IMR-90 (cell line): ENCODE measurements at regions not wholly inside any gene's neighbourhood (a gene's known extent, or its start where the extent isn't known, plus 50 kb on each side); places are given as distances from the start of the nearest gene placed in this dataset.

Source experiments
- ATAC-seq: fragments of 200-7000 bp; cut with Tn5 transposase; 2 replicates; pipeline ENCODE4 v1.9.1; 2020; ENCODE audit warnings: low read depth, mild to moderate bottlenecking, moderate library complexity
- BruUV-seq: library from RNA; stranded (reverse); fragments of 400-500 nt; replicated peaks from 2 replicates; lab custom pipeline; 2021; lab: Mats Ljungman, UMichigan
- CTCF ChIA-PET: fragments of 300-600 bp; formaldehyde crosslinking; extraction: SDS; loops from one replicate; lab custom pipeline; 2021; ENCODE audit warnings: antibody characterized with exemption; lab: Yijun Ruan, JAX
- POLR2A ChIA-PET: fragments of 300-600 bp; sonication (Branson Sonifier 250); formaldehyde crosslinking; loops from one replicate; lab custom pipeline; 2022; ENCODE audit warnings: antibody characterized with exemption; ENCODE audit not compliant: unreplicated experiment; lab: Charles Lee
- DNase-seq: peaks from one replicate; pipeline ENCODE4 v3.0.0; 2013
- H2AFZ ChIP-seq: replicated peaks from 2 replicates; pipeline ENCODE3; 2013; ENCODE audit warnings: low read length, mild to moderate bottlenecking; ENCODE audit not compliant: poor library complexity
- H2AK5ac ChIP-seq: 2 replicates; pipeline ENCODE4 v1.6.1; 2013; ENCODE audit warnings: low read depth, low read length, inconsistent platforms
- H2AK9ac ChIP-seq: replicated peaks from 2 replicates; pipeline ENCODE3; 2013; ENCODE audit warnings: mild to moderate bottlenecking, low read depth, low read length, moderate library complexity; ENCODE audit not compliant: poor library complexity
- H2BK120ac ChIP-seq: 2 replicates; pipeline ENCODE4 v1.6.1; 2013; ENCODE audit warnings: low read depth, low read length, inconsistent platforms
- H2BK15ac ChIP-seq: 3 replicates; pipeline ENCODE4 v1.6.1; 2013; ENCODE audit warnings: low read depth, low read length, inconsistent platforms
- H2BK20ac ChIP-seq: 2 replicates; pipeline ENCODE4 v1.6.1; 2013; ENCODE audit warnings: low read depth, mild to moderate bottlenecking, inconsistent platforms, low read length, moderate library complexity
- H2BK5ac ChIP-seq: 2 replicates; pipeline ENCODE4 v1.6.1; 2013; ENCODE audit warnings: mild to moderate bottlenecking, low read depth, low read length, inconsistent platforms; ENCODE audit not compliant: poor library complexity, severe bottlenecking
- H3K14ac ChIP-seq: replicated peaks from 2 replicates; pipeline ENCODE4 v1.6.1; 2013; ENCODE audit warnings: low read depth, low read length, inconsistent platforms
- H3K18ac ChIP-seq: 2 replicates; pipeline ENCODE4 v1.6.1; 2013; ENCODE audit warnings: low read depth, low read length, control low read depth
- H3K23ac ChIP-seq: 2 replicates; pipeline ENCODE4 v1.6.1; 2013; ENCODE audit warnings: low read depth, low read length, inconsistent platforms
- H3K27ac ChIP-seq: 2 replicates; pipeline ENCODE4 v1.5.1; 2013; ENCODE audit warnings: mild to moderate bottlenecking, control low read depth, low read length; ENCODE audit not compliant: insufficient read depth
- H3K27me3 ChIP-seq: 2 replicates; pipeline ENCODE4 v1.6.1; 2013; ENCODE audit warnings: low read length; ENCODE audit not compliant: control insufficient read depth, insufficient read depth
- H3K36me3 ChIP-seq: 2 replicates; pipeline ENCODE4 v1.6.1; 2013; ENCODE audit warnings: low read length, mixed read lengths; ENCODE audit not compliant: control insufficient read depth, insufficient read depth
- H3K4ac ChIP-seq: 2 replicates; pipeline ENCODE4 v1.6.1; 2013; ENCODE audit warnings: low read depth, low read length, inconsistent platforms
- H3K4me1 ChIP-seq: 2 replicates; pipeline ENCODE4 v1.6.1; 2013; ENCODE audit warnings: low read length, mixed read lengths; ENCODE audit not compliant: control insufficient read depth, insufficient read depth
- H3K4me2 ChIP-seq: 2 replicates; pipeline ENCODE4 v1.6.1; 2013; ENCODE audit warnings: low read depth, mild to moderate bottlenecking, control low read depth, low read length, moderate library complexity
- H3K4me3 ChIP-seq: 2 replicates; pipeline ENCODE4 v1.5.1; 2013; ENCODE audit warnings: low read depth, mild to moderate bottlenecking, control low read depth, low read length, moderate library complexity; ENCODE audit not compliant: insufficient read depth
- H3K56ac ChIP-seq: 2 replicates; pipeline ENCODE4 v1.6.1; 2013; ENCODE audit warnings: low read length, inconsistent platforms; ENCODE audit not compliant: insufficient read depth; ENCODE audit errors: extremely low read depth
- H3K79me1 ChIP-seq, 2 experiments: 2 replicates each; pipeline ENCODE4 v1.6.1; 2013; ENCODE audit warnings: low read length in 2 of 2, inconsistent platforms in 1 of 2, low read depth in 1 of 2
- H3K9ac ChIP-seq: 2 replicates; pipeline ENCODE4 v1.6.1; 2013; ENCODE audit warnings: low read depth, low read length, control low read depth
- H3K9me1 ChIP-seq: 2 replicates; pipeline ENCODE4 v1.6.1; 2013; ENCODE audit warnings: low read length, inconsistent platforms; ENCODE audit not compliant: insufficient read depth
- H3K9me3 ChIP-seq: 2 replicates; pipeline ENCODE4 v1.6.1; 2013; ENCODE audit warnings: low read length; ENCODE audit not compliant: control insufficient read depth, insufficient read depth
- H4K20me1 ChIP-seq: 2 replicates; pipeline ENCODE4 v1.6.1; 2013; ENCODE audit warnings: low read length, inconsistent platforms; ENCODE audit not compliant: insufficient read depth
- H4K5ac ChIP-seq: 2 replicates; pipeline ENCODE4 v1.6.1; 2013; ENCODE audit warnings: mild to moderate bottlenecking, low read depth, low read length, control low read depth
- H4K8ac ChIP-seq, 2 experiments: 2 replicates each; pipeline ENCODE4 v1.6.1; 2013; ENCODE audit warnings: low read depth in 2 of 2, low read length in 2 of 2, control low read depth in 1 of 2, inconsistent platforms in 1 of 2
- H4K91ac ChIP-seq: 2 replicates; pipeline ENCODE4 v1.6.1; 2013; ENCODE audit warnings: low read depth, low read length, inconsistent platforms; ENCODE audit not compliant: insufficient read depth
- MXI1 ChIP-seq: IDR thresholded peaks from 2 replicates; pipeline ENCODE4 v1.6.1; 2012; ENCODE audit warnings: low read depth, mild to moderate bottlenecking, low read length, moderate library complexity, borderline replicate concordance
- RAD21 ChIP-seq: IDR thresholded peaks from 2 replicates; pipeline ENCODE4 v1.6.1; 2012; ENCODE audit warnings: low read length, improper control_type of control experiment
- RFX5 ChIP-seq: IDR thresholded peaks from 2 replicates; pipeline ENCODE4 v1.8.0; 2012; ENCODE audit warnings: low read depth, mild to moderate bottlenecking, low read length, moderate library complexity
- WGBS, 2 experiments: methylation state at CpG; one replicate each; pipeline versions ENCODE4 v1.1.5 to v1.1.7; 2013; ENCODE audit warnings: missing lambda C conversion rate in 2 of 2; ENCODE audit not compliant: insufficient read length in 1 of 2; ENCODE audit errors: extremely low coverage in 2 of 2; 5-methylcytosine and 5-hydroxymethylcytosine counted together
- dilution Hi-C: fragments of 300-500 bp; cut with HindIII; formaldehyde crosslinking; loops from one replicate; pipeline ENCODE4 v1.14.3; 2018; ENCODE audit warnings: low sequenced_read_pairs; ENCODE audit not compliant: unreplicated experiment
- in situ Hi-C: fragments of 300-500 bp; cut with MboI; formaldehyde crosslinking; loops from 3 replicates; pipeline ENCODE4 v1.14.3; 2019; ENCODE audit warnings: low sequenced_read_pairs, inconsistent platforms, mixed read lengths
- intact Hi-C: fragments of 100-400 bp; cut with micrococcal nuclease; formaldehyde crosslinking; loops from 2 replicates; pipeline ENCODE4 v1.10.0; 2022
- TF ChIP-seq, protein P1 (sequence below): fragments of 150-350 bp; IDR thresholded peaks from 2 replicates; pipeline ENCODE4 v1.6.1; 2017; ENCODE audit warnings: mild to moderate bottlenecking, antibody characterized with exemption, low read length, low read depth

DNA sequence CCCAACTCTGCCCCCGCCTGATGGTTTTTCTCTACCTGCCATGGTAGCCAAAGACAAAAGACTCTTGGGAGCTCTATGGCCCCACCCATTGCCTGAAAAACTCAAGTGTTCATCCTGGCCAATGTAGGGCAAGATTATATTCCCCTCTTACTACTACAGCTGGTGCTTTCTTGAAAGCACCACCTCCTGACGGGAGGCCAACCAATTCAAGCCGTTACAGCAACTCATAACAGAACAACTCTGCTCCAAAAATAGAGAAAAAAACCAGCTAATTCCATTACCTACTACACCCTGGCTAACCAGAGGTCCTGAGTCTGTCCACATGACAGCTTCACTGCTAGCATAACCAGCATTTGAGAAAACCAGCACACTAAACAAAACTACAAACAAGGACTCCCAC lies 127.5 kb upstream of the GAREM1 start:
- dilution Hi-C loops = no loop called here

More for the DNA sequence above, 127.5 kb upstream of the GAREM1 start:
- ChIA-PET CTCF (no interaction called here), POLR2A (no interaction called here)
- H3K14ac ChIP-seq = no peak overlapping the region
- no peaks in the 10 kb centered on the region for H3K27me3 ChIP-seq
- intact Hi-C loops = no loop called here
- no peaks in the 10 kb centered on the region for H3K9me1 ChIP-seq
- ATAC-seq (no peak), DNase-seq (no peak)
- H3K36me3 ChIP-seq = no peaks in the 10 kb centered on the region
- no peak overlapping the region for H2BK15ac ChIP-seq
- no peaks in the 10 kb centered on the region for H4K20me1 ChIP-seq
- H2BK20ac ChIP-seq = no peak overlapping the region
- no peaks in the 10 kb centered on the region for H3K79me1 ChIP-seq
- H3K4me1 ChIP-seq = no peaks in the 10 kb centered on the region
- H2BK5ac ChIP-seq = no peak overlapping the region
- no peak overlapping the region for H4K91ac ChIP-seq
- in situ Hi-C loops = no loop called here
- no peaks in the 10 kb centered on the region for H3K9me3 ChIP-seq
- H3K4me3 ChIP-seq = no peak overlapping the region
- no peak overlapping the region for H3K4me2 ChIP-seq
- TF ChIP-seq MXI1 = no peak
- TF ChIP-seq, protein P1, sequence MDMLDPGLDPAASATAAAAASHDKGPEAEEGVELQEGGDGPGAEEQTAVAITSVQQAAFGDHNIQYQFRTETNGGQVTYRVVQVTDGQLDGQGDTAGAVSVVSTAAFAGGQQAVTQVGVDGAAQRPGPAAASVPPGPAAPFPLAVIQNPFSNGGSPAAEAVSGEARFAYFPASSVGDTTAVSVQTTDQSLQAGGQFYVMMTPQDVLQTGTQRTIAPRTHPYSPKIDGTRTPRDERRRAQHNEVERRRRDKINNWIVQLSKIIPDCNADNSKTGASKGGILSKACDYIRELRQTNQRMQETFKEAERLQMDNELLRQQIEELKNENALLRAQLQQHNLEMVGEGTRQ = no peak
- no peak for TF ChIP-seq RFX5
- no peak for TF ChIP-seq RAD21
- no peak overlapping the region for H3K23ac ChIP-seq
- no peak overlapping the region for H2AFZ ChIP-seq
- no peak overlapping the region for H3K18ac ChIP-seq
- no peak overlapping the region for H3K9ac ChIP-seq
- H3K4ac ChIP-seq = no peak overlapping the region
- H3K27ac ChIP-seq = no peak overlapping the region
- H4K5ac ChIP-seq = no peak overlapping the region
- BruUV-seq = no TSS peak
- no peak overlapping the region for H4K8ac ChIP-seq
- WGBS, 2 experiments = 14% methylated on average over 2 of the region's 3 CpGs; no CpG with 5 or more reads in 1 of the 2 experiments
- no peak overlapping the region for H2AK9ac ChIP-seq
- no peak overlapping the region for H3K56ac ChIP-seq
- no peak overlapping the region for H2AK5ac ChIP-seq
- H2BK120ac ChIP-seq = no peak overlapping the region
